ENCODE measurements at regions not wholly inside any gene's neighbourhood (a gene's known extent, or its start where the extent isn't known, plus 50 kb on each side); places are given as distances from the start of the nearest gene placed in this dataset.

DNA sequence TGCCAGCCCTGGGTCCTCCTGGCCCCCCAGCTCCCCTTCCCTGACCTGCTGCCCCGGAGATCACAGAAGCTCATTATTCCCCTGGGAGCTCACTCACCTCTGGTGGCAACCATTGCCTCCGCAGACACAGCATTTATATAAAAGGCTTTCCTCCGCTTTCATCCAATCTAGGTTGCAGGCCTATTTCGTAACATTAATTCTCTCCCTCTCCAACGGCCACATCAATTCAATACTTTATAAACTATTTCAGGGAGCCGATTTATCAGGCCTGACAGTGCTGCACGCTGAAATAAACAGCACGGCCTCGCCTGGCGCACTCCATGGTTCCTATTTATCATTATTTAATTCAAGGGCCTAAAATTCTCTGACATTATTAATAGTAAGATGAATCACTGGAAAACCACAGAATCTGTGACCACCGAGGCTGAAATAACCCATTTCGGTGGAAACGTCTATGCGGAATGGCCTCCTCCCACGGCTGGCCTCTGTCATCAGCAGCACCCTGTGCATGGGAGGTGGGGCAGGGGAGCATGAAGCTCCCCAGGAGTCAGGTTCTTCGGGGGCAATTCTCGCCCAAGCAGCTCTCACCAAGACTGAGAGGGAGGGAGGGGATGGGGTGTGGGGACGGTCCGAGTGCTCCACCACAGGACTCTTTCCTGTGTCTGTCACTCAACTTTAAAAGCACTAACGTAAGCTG lies 249.3 kb upstream of the PFKP start:
- TF ChIP-seq POLR2A (IDR thresholded peaks at IDR 0.05) (no peak), POLR2AphosphoS5 (IDR thresholded peaks at IDR 0.05) (peak; percentile 42)
- TF ChIP-seq, protein P1, sequence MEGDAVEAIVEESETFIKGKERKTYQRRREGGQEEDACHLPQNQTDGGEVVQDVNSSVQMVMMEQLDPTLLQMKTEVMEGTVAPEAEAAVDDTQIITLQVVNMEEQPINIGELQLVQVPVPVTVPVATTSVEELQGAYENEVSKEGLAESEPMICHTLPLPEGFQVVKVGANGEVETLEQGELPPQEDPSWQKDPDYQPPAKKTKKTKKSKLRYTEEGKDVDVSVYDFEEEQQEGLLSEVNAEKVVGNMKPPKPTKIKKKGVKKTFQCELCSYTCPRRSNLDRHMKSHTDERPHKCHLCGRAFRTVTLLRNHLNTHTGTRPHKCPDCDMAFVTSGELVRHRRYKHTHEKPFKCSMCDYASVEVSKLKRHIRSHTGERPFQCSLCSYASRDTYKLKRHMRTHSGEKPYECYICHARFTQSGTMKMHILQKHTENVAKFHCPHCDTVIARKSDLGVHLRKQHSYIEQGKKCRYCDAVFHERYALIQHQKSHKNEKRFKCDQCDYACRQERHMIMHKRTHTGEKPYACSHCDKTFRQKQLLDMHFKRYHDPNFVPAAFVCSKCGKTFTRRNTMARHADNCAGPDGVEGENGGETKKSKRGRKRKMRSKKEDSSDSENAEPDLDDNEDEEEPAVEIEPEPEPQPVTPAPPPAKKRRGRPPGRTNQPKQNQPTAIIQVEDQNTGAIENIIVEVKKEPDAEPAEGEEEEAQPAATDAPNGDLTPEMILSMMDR (IDR thresholded peaks at IDR 0.05) = no peak
